ACHN (cell line): ENCODE measurements at regions not wholly inside any gene's neighbourhood (a gene's known extent, or its start where the extent isn't known, plus 50 kb on each side); places are given as distances from the start of the nearest gene placed in this dataset.
"Not testable (repeated sequence)": the region's sequence is repeated elsewhere in the genome, so short reads cannot be mapped to it uniquely, and the experiment has no call there.

Experiments
- DNase-seq: peaks from one replicate; pipeline ENCODE4 v3.0.0-alpha.2; 2015
- in situ Hi-C: cut with HindIII; loops from 2 replicates; pipeline ENCODE4 v1.10.0; 2017; ENCODE audit warnings: low sequenced_read_pairs, low pct_ligation_motif_present, low pct_unique_long_range_greater_than_20kb

DNA sequence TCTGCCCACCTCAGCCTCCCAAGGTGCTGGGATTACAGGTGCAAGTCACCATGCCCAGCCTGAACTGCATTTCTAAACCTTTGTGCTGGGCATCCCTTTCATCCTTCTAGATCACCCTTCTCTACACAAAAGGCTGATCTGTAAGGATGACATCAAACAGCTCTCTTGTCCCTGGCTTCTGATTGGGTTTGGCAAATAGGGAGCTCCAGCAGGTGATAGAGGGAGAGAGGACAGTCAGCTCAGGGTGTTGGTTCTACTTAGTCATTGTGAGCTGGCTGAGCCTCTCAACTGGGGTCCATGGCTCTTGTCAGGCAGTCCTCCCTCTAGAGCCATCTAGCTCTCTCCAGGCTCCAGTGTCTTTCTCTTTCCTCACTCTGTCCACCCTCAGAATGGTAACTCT lies 237.6 kb upstream of the JARID2 start:
- in situ Hi-C loops, result no loop called here
- no peak for DNase-seq

DNA sequence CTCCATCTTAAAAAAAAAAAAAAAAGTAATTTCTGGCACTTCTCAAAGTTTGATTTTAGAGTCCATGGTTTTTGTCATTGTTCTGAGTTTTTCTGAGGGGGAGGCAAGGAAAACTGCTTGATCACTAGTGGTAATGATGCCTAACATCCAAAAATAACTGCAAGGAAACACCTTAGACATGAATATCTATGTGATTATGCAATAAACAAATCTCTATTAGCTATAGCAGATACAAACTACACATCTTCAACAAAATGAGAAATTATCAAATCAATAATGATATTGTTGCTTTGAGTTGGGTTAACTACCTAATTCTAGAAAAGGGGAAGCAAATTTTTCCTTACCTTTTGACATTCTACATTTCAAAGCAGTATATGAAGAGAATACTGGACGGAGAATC lies 230.9 kb upstream of the JARID2 start:
- DNase-seq, result no peak
- in situ Hi-C loops, result no loop called here

DNA sequence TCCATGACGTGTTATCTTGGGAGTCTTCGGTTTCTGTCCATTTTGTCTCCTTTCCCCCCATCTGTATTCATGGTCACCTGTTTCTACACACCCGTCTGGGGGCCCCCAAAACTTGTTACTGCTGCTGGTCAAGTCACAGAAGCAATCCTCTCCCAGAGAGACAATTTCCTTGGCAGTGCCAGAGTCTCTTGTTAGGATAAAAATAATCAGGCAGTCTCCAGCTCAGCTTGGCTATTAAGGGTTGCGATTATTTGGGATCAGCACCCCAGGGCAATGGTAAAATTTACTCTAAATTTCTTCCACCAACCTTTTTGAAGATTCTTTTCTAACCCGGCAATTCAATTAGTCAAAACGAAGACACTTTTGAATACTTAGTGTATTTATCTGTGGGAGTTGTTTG lies 229.1 kb upstream of the JARID2 start:
- in situ Hi-C loops, result no loop called here

DNA sequence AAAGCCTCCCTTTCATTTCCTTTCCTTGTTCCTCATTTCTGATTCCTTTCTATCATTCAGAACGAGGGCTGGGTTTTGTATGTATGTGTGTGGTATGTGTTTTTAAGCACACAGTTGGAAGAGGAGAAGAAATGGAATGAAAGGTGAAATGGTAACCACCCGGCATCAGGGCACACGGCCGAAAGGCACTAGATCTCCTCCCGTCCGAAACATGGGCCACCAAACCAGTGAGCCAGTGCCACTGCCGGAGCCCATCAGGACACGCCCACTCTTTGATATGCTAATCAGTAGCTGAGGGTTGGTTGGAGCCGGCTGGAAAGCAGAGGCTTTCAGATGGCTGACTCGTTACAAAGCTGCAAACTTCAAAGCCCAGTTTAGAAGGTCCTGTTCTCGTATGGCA lies 228.6 kb upstream of the JARID2 start:
- DNase-seq, result no peak
- in situ Hi-C loops, result no loop called here

More for the DNA sequence above, 229.1 kb upstream of the JARID2 start:
- no peak for DNase-seq

DNA sequence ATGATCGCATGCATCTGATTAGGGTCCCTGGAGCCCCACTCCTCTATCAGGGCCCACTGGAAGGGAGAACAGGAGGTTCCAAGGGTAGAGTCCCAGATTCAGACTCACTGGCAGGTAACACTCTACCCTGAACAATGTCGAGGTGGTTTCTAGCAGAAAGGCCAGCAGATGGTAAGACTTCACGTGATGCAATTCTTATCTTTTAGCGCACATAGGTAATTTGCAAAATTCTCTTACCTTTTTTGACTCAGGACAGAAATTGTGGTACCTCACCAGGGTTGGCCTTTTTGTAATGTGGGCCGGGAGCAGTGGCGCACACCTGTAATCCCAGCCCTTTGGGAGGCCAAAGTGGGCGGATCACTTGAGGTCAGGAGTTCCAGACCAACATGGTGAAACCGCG lies 228.1 kb upstream of the JARID2 start:
- in situ Hi-C loops, result no loop called here
- DNase-seq, result no peak

DNA sequence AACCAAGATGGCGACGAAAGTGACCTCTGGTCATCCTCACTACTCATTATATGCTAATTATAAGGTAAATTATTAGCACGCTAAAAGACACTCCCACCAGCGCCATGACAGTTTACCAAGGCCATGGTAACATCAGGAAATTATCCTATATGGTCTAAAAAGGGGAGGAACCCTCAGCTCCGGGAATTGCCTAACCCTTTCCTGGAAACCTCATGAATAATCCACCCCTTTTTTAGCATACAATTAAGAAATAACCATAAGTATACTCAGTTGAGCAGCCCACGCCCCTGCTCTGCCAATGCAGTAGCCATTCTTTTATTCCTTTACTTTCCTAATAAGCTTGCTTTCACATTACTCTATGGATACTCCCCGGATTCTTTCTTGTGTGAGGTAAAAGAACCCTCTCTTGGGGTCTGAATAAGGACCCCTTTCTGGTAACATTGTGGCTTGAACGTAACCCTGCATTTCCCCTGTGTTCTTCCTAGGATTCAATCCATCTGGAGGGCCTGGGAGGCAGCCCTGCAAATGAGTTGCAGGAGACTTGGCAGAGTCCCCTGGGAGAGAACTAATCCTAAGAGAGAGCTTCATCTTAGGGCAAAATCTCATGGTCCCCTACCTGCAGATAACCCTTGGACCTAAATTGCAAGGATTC lies 225.6 kb upstream of the JARID2 start:
- in situ Hi-C loops, result no loop called here
- DNase-seq, result no peak

DNA sequence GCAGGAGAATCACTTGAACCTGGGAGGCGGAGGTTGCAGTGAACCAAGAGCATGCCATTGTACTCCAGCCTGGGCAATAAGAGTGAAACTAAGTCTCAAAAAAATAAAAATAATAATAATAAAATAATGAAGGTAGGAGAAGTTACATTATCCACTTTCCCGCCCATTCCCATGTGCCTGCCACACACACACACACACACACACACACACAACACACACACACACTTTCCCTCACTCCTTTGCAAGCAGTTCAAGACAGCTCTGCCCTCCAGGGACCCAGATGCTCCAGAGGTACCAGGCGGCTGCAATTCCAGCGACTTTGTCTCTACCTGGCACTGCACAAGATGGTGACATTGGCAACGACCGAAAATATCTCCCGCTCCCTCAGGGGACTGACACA lies 224.8 kb upstream of the JARID2 start:
- in situ Hi-C loops, result no loop called here

DNA sequence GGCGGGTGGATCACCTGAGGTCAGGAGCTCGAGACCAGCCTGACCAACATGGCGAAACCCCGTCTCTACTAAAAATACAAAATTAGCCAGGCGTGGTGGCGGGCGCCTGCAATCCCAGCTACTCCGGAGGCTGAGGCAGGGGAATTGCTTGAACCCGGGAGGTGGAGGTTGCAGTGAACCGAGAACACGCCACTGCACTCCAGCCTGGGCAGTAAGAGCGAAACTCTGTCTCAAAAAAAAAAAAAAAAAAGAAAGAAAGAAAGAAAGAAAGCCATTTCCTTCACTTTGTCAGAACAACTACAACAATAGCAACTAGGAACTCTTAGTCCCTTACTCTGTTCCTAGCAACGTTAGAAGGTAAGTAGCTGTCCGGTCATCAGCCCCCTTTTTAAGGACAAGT lies 222.9 kb upstream of the JARID2 start:
- in situ Hi-C loops, DNase-seq: not testable (repeated sequence)

More for the DNA sequence above, 224.8 kb upstream of the JARID2 start:
- DNase-seq, result no peak

DNA sequence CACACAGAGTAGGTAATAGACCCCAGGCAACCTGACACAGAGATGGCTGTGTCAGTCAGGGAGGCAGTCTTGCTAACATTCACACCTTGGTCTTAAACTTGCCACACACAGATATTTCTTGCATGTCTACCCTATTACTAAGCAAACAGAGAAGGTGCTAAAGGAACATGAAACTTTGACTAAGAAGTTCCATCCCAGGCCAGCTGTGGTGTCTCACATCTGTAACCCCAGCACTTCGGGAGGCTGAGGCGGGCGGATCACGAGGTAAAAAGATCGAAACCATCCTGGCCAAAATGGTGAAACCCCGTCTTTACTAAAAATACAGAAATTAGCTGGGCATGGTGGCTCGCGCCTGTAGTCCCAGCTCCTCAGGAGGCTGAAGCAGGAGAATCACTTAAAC lies 222.4 kb upstream of the JARID2 start:
- DNase-seq, result no peak
- in situ Hi-C loops, result no loop called here

DNA sequence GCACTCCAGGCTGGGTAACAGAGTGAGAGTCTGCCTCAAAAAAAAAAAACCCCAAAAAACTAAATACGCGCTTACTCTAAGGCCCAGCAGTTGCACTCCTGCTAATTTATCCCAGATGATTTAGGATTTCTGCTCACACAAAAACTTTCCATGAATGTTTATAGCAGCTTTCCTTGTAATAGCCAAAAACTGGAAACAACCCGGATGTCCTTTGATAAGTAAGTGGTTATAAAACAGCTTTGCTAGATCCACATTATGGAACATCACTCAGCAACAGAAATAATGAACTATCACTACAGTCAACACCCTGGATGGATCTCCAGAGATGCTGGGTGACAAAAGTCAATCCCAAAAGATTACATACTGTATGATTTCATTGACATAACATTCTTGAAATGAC lies 220.4 kb upstream of the JARID2 start:
- in situ Hi-C loops, result no loop called here
- DNase-seq, result no peak

DNA sequence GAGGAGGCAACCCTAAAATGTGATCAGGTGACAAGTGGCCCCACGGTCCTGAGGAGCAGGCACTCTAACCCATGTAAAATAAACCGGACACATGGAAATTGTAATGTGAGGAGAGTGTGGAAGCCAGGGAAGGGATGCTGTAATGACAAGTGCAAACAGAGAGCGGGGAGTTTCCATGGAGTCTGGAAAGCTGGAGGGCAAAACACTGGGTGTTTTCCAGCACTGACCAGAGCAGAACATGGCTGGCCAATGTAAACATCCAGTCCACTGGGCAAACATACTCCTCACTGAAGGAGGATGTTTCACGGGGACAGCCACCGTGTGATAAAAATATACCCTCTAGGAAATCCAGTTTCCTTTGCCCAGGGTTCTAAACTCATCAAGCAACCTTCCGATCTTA lies 219.0 kb upstream of the JARID2 start:
- DNase-seq, result no peak

DNA sequence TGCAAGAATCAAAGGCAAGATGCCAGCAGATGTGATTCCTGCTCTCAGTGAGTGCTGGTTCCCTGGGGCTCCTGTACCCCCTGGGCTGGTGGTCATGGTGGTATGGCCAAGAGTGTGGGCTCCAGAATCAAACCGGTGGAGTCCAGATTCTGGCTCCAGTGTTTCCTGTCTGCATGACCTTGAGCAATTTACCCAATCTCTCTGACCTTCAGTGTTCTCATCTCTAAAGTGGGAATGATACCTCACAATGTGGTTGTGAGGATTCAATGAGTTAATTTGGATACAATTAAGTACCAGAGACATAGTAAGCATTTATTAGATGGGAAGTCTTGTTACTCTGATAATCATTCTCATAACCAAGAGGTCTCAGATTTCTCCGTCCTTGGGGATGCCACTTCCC lies 218.4 kb upstream of the JARID2 start:
- DNase-seq, result no peak
- in situ Hi-C loops, result no loop called here

More for the DNA sequence above, 219.0 kb upstream of the JARID2 start:
- in situ Hi-C loops, result no loop called here

DNA sequence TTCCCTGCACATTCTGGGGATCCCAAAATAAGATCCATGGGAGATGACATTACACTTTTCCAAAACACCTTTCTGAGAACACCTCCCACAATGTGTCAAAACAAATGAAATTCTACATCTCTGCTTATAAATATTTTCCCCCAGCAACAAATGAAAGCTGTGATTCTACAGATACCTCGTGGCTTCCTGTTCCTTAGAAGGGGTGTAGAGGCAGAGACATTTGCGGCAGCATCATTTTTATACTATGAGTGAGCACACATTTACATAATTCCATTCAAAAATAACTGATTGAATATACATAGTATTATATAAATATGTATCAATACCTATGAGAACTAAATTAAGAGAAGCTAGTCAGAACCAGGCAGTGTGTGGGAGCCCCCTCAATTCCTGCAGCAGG lies 213.9 kb upstream of the JARID2 start:
- no peak for DNase-seq
- in situ Hi-C loops, result no loop called here

DNA sequence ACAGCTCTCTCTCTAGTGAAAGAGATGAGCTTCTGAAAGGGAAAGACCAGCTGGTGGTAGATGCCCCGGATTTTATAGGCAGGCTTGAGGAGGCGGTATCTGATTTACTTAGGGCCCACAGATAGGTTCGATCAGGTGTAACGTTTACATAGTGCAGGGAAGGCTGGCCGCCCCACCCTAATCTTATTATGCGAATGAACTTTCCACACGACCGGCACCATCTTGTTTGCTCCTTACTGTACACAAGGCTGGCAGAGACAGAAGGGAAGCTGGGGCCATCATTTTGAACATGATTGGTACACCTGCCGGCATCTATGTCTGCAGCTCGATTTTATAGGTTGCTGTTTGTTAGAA lies 212.0 kb upstream of the JARID2 start:
- no peak for DNase-seq
- in situ Hi-C loops, result no loop called here

DNA sequence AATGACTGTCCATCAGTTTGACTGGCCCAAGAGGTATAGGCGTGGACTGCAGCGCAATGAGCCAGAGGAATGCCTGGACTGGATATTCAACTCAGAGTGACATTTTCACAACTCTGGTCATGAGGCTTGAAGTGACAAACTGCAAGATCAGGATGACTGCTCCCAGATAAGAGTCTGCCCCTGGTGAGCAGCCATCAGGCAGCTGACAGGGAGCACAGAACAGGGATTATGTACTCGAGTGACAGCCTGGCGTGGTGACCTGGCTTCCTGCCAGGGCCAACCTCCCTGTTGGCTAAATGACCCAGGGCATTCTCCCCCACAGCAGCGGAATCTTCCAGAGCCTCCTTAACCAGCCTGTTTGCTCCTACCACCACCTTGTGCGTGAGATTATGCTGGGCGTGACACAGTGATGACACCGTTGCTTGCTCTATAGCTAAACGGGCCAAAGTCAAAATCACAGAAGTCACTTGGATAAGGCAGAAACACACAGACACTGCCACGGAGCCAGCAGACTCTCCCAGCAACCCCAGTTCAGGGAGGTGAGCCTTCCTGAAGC lies 209.1 kb upstream of the JARID2 start:
- DNase-seq, result no peak
- in situ Hi-C loops, result no loop called here

DNA sequence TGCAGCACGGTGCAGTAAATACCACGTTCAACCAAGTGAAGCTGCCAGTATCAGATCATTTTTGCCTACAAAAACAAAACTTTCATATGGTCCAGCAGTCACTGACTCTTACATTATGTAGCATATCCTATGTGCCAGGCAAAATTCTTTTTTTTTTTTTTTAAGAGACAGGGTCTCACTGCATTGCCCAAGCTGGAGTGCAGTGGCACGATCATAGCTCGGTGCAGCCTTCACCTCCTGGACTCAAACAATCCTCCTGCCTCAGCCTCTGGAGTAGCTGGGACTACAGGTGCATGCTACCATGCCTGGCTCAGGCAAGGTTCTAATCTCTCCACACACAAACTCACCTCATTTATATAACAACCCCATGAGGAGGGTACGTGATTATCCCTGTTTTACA lies 208.6 kb upstream of the JARID2 start:
- no peak for DNase-seq
- in situ Hi-C loops, result no loop called here

DNA sequence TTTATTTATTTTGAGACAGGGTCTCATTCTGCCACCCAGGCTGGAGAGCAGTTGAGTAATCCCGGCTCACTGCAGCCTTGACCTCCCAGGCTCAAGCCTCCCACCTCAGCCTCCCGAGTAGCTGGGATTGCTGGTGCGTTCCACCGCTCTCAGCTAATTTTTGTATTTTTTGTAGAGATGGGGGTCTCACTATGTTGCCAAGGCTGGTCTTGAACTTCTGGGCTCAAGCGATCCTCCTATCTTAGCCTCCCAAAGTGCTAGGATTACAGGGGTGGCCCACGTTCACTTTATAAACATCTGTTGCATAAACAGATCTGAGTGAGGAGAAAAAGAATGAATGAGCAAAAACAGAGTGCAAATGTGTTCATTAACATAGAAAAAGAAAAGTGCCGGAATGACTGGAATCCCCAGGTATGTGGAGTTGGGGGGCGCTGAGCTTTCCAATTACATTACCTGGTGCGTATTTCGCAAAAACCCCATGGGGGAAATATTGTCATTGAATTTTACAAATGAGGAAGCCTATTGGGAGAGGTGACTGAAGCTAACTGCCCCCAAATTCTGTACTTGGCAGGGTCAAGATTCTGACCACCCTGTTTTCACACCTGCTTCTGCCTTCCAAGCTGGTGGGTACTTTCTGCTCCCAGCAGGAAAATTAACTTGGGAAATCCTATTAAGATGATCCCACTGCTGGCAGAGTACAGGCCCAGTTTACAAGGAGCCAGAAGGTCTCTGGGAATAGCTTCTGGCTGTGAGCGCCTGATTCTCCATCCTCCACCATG lies 207.7 kb upstream of the JARID2 start:
- in situ Hi-C loops, result no loop called here
- DNase-seq, result no peak

DNA sequence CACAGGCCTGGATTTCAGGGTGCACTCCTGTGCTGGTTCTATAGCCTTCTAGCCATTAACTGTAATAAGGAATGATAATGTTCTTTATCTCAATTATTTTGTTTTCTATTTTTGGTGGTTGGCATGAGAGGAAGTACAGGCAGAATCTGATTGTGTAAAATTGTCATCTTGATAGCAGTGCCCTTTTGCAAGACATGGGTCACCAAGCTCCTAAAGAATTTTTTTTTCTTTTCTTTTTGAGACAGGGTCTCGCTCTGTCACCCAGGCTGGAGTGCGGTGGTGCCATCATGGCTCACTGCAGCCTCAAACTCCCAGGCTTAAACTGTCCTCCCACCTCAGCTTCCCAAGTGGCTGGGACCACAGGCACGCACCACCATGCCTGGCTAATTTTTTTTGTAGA lies 206.7 kb upstream of the JARID2 start:
- DNase-seq, result no peak
- in situ Hi-C loops, result no loop called here

DNA sequence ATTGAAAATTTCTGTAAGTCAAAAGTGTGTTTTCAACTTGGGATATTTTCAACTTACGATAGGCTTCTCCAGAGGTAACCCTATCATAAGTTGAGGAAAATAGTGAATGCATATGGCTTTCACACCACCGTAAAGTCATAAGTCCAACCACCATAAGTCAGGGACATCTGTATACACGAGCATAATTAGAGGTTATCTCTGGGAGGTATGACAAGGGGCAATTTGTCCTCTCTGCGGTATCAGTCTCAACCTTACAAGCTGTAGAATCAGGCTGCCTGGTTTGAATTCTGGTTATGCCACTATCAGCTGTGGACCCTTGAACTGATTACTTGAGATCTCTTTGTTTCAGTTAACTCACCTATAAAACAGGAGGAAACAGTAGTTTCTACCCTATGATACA lies 202.9 kb upstream of the JARID2 start:
- no peak for DNase-seq
- in situ Hi-C loops, result no loop called here
